Smooth muscle cell (in vitro differentiated cells): ENCODE measurements at regions not wholly inside any gene's neighbourhood (a gene's known extent, or its start where the extent isn't known, plus 50 kb on each side); places are given as distances from the start of the nearest gene placed in this dataset.

ENCODE experiments used
- DNase-seq: peaks from one replicate; lab custom pipeline; 2025; ENCODE audit not compliant: unreplicated experiment; lab: John Stamatoyannopoulos, UW
- H2AFZ ChIP-seq: fragments of 200-600 bp; sonication (generic); 2 replicates; pipeline ENCODE4 v1.6.0; 2016; ENCODE audit warnings: antibody characterized with exemption, low read depth, mild to moderate bottlenecking
- H3F3A ChIP-seq: fragments of 200-600 bp; sonication (generic); 2 replicates; pipeline ENCODE4 v1.6.0; 2017; ENCODE audit warnings: antibody characterized with exemption, low read depth
- H3K27ac ChIP-seq: fragments of 200-600 bp; sonication (generic); 2 replicates; pipeline ENCODE4 v1.5.1; 2016; ENCODE audit warnings: low read depth, mild to moderate bottlenecking
- H3K27me3 ChIP-seq: fragments of 200-600 bp; sonication (generic); 2 replicates; pipeline ENCODE4 v1.6.1; 2016; ENCODE audit warnings: low read depth, mild to moderate bottlenecking
- H3K36me3 ChIP-seq: fragments of 200-600 bp; sonication (generic); 2 replicates; pipeline ENCODE4 v1.5.1; 2016; ENCODE audit warnings: low read depth
- H3K4me1 ChIP-seq: fragments of 200-600 bp; sonication (generic); 2 replicates; pipeline ENCODE4 v1.5.1; 2016; ENCODE audit warnings: low read depth
- H3K4me2 ChIP-seq: fragments of 200-600 bp; sonication (generic); 2 replicates; pipeline ENCODE4 v1.6.0; 2016; ENCODE audit warnings: mild to moderate bottlenecking
- H3K4me3 ChIP-seq: fragments of 200-600 bp; sonication (generic); 2 replicates; pipeline ENCODE4 v1.5.1; 2016; ENCODE audit warnings: mild to moderate bottlenecking
- H3K79me2 ChIP-seq: fragments of 200-600 bp; sonication (generic); 2 replicates; pipeline ENCODE4 v1.6.0; 2016; ENCODE audit warnings: low read depth, mild to moderate bottlenecking
- H3K9ac ChIP-seq: fragments of 200-600 bp; sonication (generic); 2 replicates; pipeline ENCODE4 v1.6.0; 2016; ENCODE audit warnings: low read depth
- H3K9me3 ChIP-seq: fragments of 200-600 bp; sonication (generic); replicated peaks from 2 replicates; pipeline ENCODE4 v1.5.1; 2016; ENCODE audit warnings: low read depth
- H4K20me1 ChIP-seq: fragments of 200-600 bp; sonication (generic); 2 replicates; pipeline ENCODE4 v1.6.0; 2016; ENCODE audit warnings: low read depth
- WGBS: methylation state at CpG from one replicate; pipeline ENCODE4 v1.1.7; 2016; ENCODE audit warnings: low lambda C conversion rate; 5-methylcytosine and 5-hydroxymethylcytosine counted together
- TF ChIP-seq, protein P1 (sequence below): fragments of 200-600 bp; sonication (generic); IDR thresholded peaks from 2 replicates; pipeline ENCODE4 v1.5.1; 2017; ENCODE audit warnings: borderline replicate concordance, mild to moderate bottlenecking, antibody characterized with exemption; ENCODE audit not compliant: insufficient read depth, poor library complexity, severe bottlenecking

DNA sequence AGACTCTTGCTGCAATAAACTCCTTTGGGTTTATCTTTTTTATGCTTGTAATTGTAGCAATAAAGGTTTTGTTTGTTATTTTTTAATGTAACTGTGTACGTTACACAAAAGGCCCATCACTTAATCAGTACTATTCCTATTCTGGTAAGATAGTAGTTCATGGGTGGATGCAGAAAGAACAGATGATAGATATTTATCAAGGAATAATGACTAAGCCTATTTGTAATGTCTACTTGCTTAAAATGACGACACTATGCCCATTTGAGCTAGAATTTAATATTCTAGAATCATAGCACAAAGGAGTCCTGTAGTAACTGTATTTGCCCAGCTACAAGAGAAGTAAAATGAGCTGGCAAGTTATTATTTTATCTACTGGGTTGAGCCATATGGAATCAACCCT is 235.4 kb upstream of the DYNLRB2 start:
- Histone ChIP-seq H2AFZ (no peak overlapping the region), H3K36me3 (no peaks in the 10 kb centered on the region), H3K9ac (no peak overlapping the region), H3K79me2 (no peaks in the 10 kb centered on the region), H3K4me2 (no peak overlapping the region), H3K27me3 (no peaks in the 10 kb centered on the region), H3K27ac (no peak overlapping the region), H3K4me3 (no peak overlapping the region), H3F3A (no peaks in the 10 kb centered on the region), H3K9me3 (no peaks in the 10 kb centered on the region), H3K4me1 (peaks cover 9% of the 10 kb centered on the region), H4K20me1 (no peaks in the 10 kb centered on the region)
- DNase-seq = no peak
- WGBS = 62% methylated on average over 2 of the region's 2 CpGs
- TF ChIP-seq, protein P1, sequence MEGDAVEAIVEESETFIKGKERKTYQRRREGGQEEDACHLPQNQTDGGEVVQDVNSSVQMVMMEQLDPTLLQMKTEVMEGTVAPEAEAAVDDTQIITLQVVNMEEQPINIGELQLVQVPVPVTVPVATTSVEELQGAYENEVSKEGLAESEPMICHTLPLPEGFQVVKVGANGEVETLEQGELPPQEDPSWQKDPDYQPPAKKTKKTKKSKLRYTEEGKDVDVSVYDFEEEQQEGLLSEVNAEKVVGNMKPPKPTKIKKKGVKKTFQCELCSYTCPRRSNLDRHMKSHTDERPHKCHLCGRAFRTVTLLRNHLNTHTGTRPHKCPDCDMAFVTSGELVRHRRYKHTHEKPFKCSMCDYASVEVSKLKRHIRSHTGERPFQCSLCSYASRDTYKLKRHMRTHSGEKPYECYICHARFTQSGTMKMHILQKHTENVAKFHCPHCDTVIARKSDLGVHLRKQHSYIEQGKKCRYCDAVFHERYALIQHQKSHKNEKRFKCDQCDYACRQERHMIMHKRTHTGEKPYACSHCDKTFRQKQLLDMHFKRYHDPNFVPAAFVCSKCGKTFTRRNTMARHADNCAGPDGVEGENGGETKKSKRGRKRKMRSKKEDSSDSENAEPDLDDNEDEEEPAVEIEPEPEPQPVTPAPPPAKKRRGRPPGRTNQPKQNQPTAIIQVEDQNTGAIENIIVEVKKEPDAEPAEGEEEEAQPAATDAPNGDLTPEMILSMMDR = no peak

DNA sequence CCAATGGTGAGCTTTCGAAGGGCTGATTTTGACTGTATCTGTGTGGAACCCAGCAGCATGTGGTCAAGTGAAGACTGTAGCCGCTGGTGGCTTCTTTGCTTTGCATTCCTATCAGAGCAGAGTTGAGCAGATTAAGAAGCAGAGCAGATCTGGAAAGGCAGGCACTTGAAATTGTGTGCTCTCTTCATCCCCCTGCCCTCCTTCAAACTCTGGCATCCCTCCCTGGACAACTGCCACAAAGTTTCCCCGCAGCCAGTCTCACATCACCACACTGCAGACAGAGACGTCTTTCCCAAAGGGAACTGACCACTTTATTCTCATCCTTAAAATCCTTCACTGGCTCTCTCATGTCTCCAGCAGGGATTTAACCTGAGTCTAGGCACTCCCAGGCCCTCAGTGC is 237.1 kb upstream of the DYNLRB2 start:
- H3K4me3 ChIP-seq = no peak overlapping the region
- no peak overlapping the region for H3K4me2 ChIP-seq
- no peak for DNase-seq
- no peaks in the 10 kb centered on the region for H3K9me3 ChIP-seq
- H3K4me1 ChIP-seq = peaks cover 9% of the 10 kb centered on the region
- 61% methylated on average over 4 of the region's 4 CpGs for WGBS
- no peaks in the 10 kb centered on the region for H3K79me2 ChIP-seq
- no peaks in the 10 kb centered on the region for H3K27me3 ChIP-seq
- H3K36me3 ChIP-seq = no peaks in the 10 kb centered on the region
- H3K27ac ChIP-seq = no peak overlapping the region
- no peak overlapping the region for H3K9ac ChIP-seq
- H4K20me1 ChIP-seq = no peaks in the 10 kb centered on the region
- H3F3A ChIP-seq = no peaks in the 10 kb centered on the region
- H2AFZ ChIP-seq = no peak overlapping the region
- TF ChIP-seq, protein P1 = no peak

DNA sequence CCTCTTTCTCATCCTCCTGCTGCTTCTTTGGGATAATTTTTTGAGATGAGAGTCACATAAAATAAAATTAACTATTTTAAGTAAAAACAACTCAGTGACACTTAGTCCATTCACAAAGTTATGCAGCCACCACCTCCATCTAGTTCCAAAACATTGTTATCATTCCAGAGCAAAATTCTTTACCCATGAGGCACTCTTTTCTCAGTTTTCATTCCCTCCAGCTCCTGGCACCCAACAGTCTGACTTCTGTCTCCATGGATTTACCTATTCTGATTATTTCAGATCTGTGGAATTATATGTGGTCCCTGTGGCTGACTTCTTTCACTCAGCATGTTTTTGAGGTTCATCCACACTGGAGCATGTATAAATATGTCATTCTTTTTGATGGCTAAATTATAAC is 239.9 kb upstream of the DYNLRB2 start:
- no peaks in the 10 kb centered on the region for H3K79me2 ChIP-seq
- peaks cover 9% of the 10 kb centered on the region for H3K4me1 ChIP-seq
- peak overlapping the region; percentile 19 for H3K4me2 ChIP-seq
- H2AFZ ChIP-seq = no peak overlapping the region
- TF ChIP-seq, protein P1 = no peak
- no peak overlapping the region for H3K4me3 ChIP-seq
- no peaks in the 10 kb centered on the region for H3K9me3 ChIP-seq
- no peak for DNase-seq
- no peak overlapping the region for H3K9ac ChIP-seq
- no peak overlapping the region for H3K27ac ChIP-seq
- no peaks in the 10 kb centered on the region for H4K20me1 ChIP-seq
- no peaks in the 10 kb centered on the region for H3F3A ChIP-seq
- no peaks in the 10 kb centered on the region for H3K36me3 ChIP-seq
- no peaks in the 10 kb centered on the region for H3K27me3 ChIP-seq

GRCh38 chr16:80300456-80300855 is 240.3 kb upstream of the DYNLRB2 start:
- Histone ChIP-seq H3K36me3 (no peaks in the 10 kb centered on the region), H3K9me3 (no peaks in the 10 kb centered on the region), H3K79me2 (no peaks in the 10 kb centered on the region), H3K27ac (no peak overlapping the region), H3K4me1 (peaks cover 9% of the 10 kb centered on the region), H3K4me3 (no peak overlapping the region), H3K27me3 (no peaks in the 10 kb centered on the region), H3F3A (no peaks in the 10 kb centered on the region), H3K4me2 (peak overlapping the region; percentile 19), H3K9ac (no peak overlapping the region), H4K20me1 (no peaks in the 10 kb centered on the region), H2AFZ (no peak overlapping the region)
- 92% methylated on average over 4 of the region's 4 CpGs for whole genome bisulfite sequencing
- TF ChIP-seq, protein P1 = no peak
- DNase-seq = no peak
